IMR-90 (cell line): ENCODE measurements at regions not wholly inside any gene's neighbourhood (a gene's known extent, or its start where the extent isn't known, plus 50 kb on each side); places are given as distances from the start of the nearest gene placed in this dataset.

ENCODE experiments used
- ATAC-seq: fragments of 200-7000 bp; cut with Tn5 transposase; 2 replicates; pipeline ENCODE4 v1.9.1; 2020; ENCODE audit warnings: low read depth, mild to moderate bottlenecking, moderate library complexity
- BruUV-seq: library from RNA; stranded (reverse); fragments of 400-500 nt; replicated peaks from 2 replicates; lab custom pipeline; 2021; lab: Mats Ljungman, UMichigan
- CTCF ChIA-PET: fragments of 300-600 bp; formaldehyde crosslinking; extraction: SDS; loops from one replicate; lab custom pipeline; 2021; ENCODE audit warnings: antibody characterized with exemption; lab: Yijun Ruan, JAX
- POLR2A ChIA-PET: fragments of 300-600 bp; sonication (Branson Sonifier 250); formaldehyde crosslinking; loops from one replicate; lab custom pipeline; 2022; ENCODE audit warnings: antibody characterized with exemption; ENCODE audit not compliant: unreplicated experiment; lab: Charles Lee
- DNase-seq: peaks from one replicate; pipeline ENCODE4 v3.0.0; 2013
- H2AFZ ChIP-seq: replicated peaks from 2 replicates; pipeline ENCODE3; 2013; ENCODE audit warnings: low read length, mild to moderate bottlenecking; ENCODE audit not compliant: poor library complexity
- H2AK5ac ChIP-seq: 2 replicates; pipeline ENCODE4 v1.6.1; 2013; ENCODE audit warnings: low read depth, low read length, inconsistent platforms
- H2AK9ac ChIP-seq: replicated peaks from 2 replicates; pipeline ENCODE3; 2013; ENCODE audit warnings: mild to moderate bottlenecking, low read depth, low read length, moderate library complexity; ENCODE audit not compliant: poor library complexity
- H2BK120ac ChIP-seq: 2 replicates; pipeline ENCODE4 v1.6.1; 2013; ENCODE audit warnings: low read depth, low read length, inconsistent platforms
- H2BK15ac ChIP-seq: 3 replicates; pipeline ENCODE4 v1.6.1; 2013; ENCODE audit warnings: low read depth, low read length, inconsistent platforms
- H2BK20ac ChIP-seq: 2 replicates; pipeline ENCODE4 v1.6.1; 2013; ENCODE audit warnings: low read depth, mild to moderate bottlenecking, inconsistent platforms, low read length, moderate library complexity
- H2BK5ac ChIP-seq: 2 replicates; pipeline ENCODE4 v1.6.1; 2013; ENCODE audit warnings: mild to moderate bottlenecking, low read depth, low read length, inconsistent platforms; ENCODE audit not compliant: poor library complexity, severe bottlenecking
- H3K14ac ChIP-seq: replicated peaks from 2 replicates; pipeline ENCODE4 v1.6.1; 2013; ENCODE audit warnings: low read depth, low read length, inconsistent platforms
- H3K18ac ChIP-seq: 2 replicates; pipeline ENCODE4 v1.6.1; 2013; ENCODE audit warnings: low read depth, low read length, control low read depth
- H3K23ac ChIP-seq: 2 replicates; pipeline ENCODE4 v1.6.1; 2013; ENCODE audit warnings: low read depth, low read length, inconsistent platforms
- H3K27ac ChIP-seq: 2 replicates; pipeline ENCODE4 v1.5.1; 2013; ENCODE audit warnings: mild to moderate bottlenecking, control low read depth, low read length; ENCODE audit not compliant: insufficient read depth
- H3K27me3 ChIP-seq: 2 replicates; pipeline ENCODE4 v1.6.1; 2013; ENCODE audit warnings: low read length; ENCODE audit not compliant: control insufficient read depth, insufficient read depth
- H3K36me3 ChIP-seq: 2 replicates; pipeline ENCODE4 v1.6.1; 2013; ENCODE audit warnings: low read length, mixed read lengths; ENCODE audit not compliant: control insufficient read depth, insufficient read depth
- H3K4ac ChIP-seq: 2 replicates; pipeline ENCODE4 v1.6.1; 2013; ENCODE audit warnings: low read depth, low read length, inconsistent platforms
- H3K4me1 ChIP-seq: 2 replicates; pipeline ENCODE4 v1.6.1; 2013; ENCODE audit warnings: low read length, mixed read lengths; ENCODE audit not compliant: control insufficient read depth, insufficient read depth
- H3K4me2 ChIP-seq: 2 replicates; pipeline ENCODE4 v1.6.1; 2013; ENCODE audit warnings: low read depth, mild to moderate bottlenecking, control low read depth, low read length, moderate library complexity
- H3K4me3 ChIP-seq: 2 replicates; pipeline ENCODE4 v1.5.1; 2013; ENCODE audit warnings: low read depth, mild to moderate bottlenecking, control low read depth, low read length, moderate library complexity; ENCODE audit not compliant: insufficient read depth
- H3K56ac ChIP-seq: 2 replicates; pipeline ENCODE4 v1.6.1; 2013; ENCODE audit warnings: low read length, inconsistent platforms; ENCODE audit not compliant: insufficient read depth; ENCODE audit errors: extremely low read depth
- H3K79me1 ChIP-seq, 2 experiments: 2 replicates each; pipeline ENCODE4 v1.6.1; 2013; ENCODE audit warnings: low read length in 2 of 2, inconsistent platforms in 1 of 2, low read depth in 1 of 2
- H3K9ac ChIP-seq: 2 replicates; pipeline ENCODE4 v1.6.1; 2013; ENCODE audit warnings: low read depth, low read length, control low read depth
- H3K9me1 ChIP-seq: 2 replicates; pipeline ENCODE4 v1.6.1; 2013; ENCODE audit warnings: low read length, inconsistent platforms; ENCODE audit not compliant: insufficient read depth
- H3K9me3 ChIP-seq: 2 replicates; pipeline ENCODE4 v1.6.1; 2013; ENCODE audit warnings: low read length; ENCODE audit not compliant: control insufficient read depth, insufficient read depth
- H4K20me1 ChIP-seq: 2 replicates; pipeline ENCODE4 v1.6.1; 2013; ENCODE audit warnings: low read length, inconsistent platforms; ENCODE audit not compliant: insufficient read depth
- H4K5ac ChIP-seq: 2 replicates; pipeline ENCODE4 v1.6.1; 2013; ENCODE audit warnings: mild to moderate bottlenecking, low read depth, low read length, control low read depth
- H4K8ac ChIP-seq, 2 experiments: 2 replicates each; pipeline ENCODE4 v1.6.1; 2013; ENCODE audit warnings: low read depth in 2 of 2, low read length in 2 of 2, control low read depth in 1 of 2, inconsistent platforms in 1 of 2
- H4K91ac ChIP-seq: 2 replicates; pipeline ENCODE4 v1.6.1; 2013; ENCODE audit warnings: low read depth, low read length, inconsistent platforms; ENCODE audit not compliant: insufficient read depth
- RCOR1 ChIP-seq: IDR thresholded peaks from 2 replicates; pipeline ENCODE4 v1.6.1; 2012; ENCODE audit warnings: mild to moderate bottlenecking, low read length, improper control_type of control experiment; ENCODE audit not compliant: insufficient replicate concordance
- WGBS, 2 experiments: methylation state at CpG; one replicate each; pipeline versions ENCODE4 v1.1.5 to v1.1.7; 2013; ENCODE audit warnings: missing lambda C conversion rate in 2 of 2; ENCODE audit not compliant: insufficient read length in 1 of 2; ENCODE audit errors: extremely low coverage in 2 of 2; 5-methylcytosine and 5-hydroxymethylcytosine counted together
- dilution Hi-C: fragments of 300-500 bp; cut with HindIII; formaldehyde crosslinking; loops from one replicate; pipeline ENCODE4 v1.14.3; 2018; ENCODE audit warnings: low sequenced_read_pairs; ENCODE audit not compliant: unreplicated experiment
- in situ Hi-C: fragments of 300-500 bp; cut with MboI; formaldehyde crosslinking; loops from 3 replicates; pipeline ENCODE4 v1.14.3; 2019; ENCODE audit warnings: low sequenced_read_pairs, inconsistent platforms, mixed read lengths
- intact Hi-C: fragments of 100-400 bp; cut with micrococcal nuclease; formaldehyde crosslinking; loops from 2 replicates; pipeline ENCODE4 v1.10.0; 2022

DNA sequence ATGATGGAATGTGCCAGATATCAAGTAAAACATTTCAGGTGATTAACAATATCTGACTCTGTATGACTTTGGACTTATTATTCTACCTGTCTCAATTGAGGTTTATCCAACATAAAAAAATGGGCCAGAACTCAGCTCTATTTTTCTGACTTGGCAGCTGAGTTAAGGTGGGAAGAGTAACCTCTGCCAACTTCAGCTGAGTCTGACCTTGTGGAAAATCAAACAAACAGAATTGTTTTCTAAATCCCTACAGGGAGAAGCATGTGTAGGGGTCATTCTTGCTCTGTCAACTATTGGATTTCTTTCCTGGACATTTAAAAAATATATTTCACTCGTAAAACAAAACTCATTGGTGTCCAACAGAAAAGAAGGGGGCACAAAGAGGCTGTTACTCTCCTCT is 139.4 kb upstream of the TLR4 start:
- in situ Hi-C loops (no loop called here), dilution Hi-C loops (no loop called here), intact Hi-C loops (no loop called here)
- Histone ChIP-seq H2AFZ (no peak overlapping the region), H2BK15ac (no peak overlapping the region), H3K9me1 (no peaks in the 10 kb centered on the region), H3K27me3 (no peaks in the 10 kb centered on the region), H2AK9ac (no peak overlapping the region), H2AK5ac (no peak overlapping the region), H3K56ac (no peak overlapping the region), H3K4me2 (no peak overlapping the region), H3K23ac (no peak overlapping the region), H4K8ac (no peak overlapping the region), H3K9me3 (peaks cover 2% of the 10 kb centered on the region; the same call in 1 of the 2 replicates), H4K91ac (no peak overlapping the region), H3K27ac (no peak overlapping the region), H2BK20ac (no peak overlapping the region), H2BK5ac (no peak overlapping the region), H3K18ac (no peak overlapping the region), H3K14ac (no peak overlapping the region), H3K79me1 (no peaks in the 10 kb centered on the region), H3K36me3 (no peaks in the 10 kb centered on the region), H3K9ac (no peak overlapping the region), H3K4me3 (no peak overlapping the region), H3K4me1 (no peaks in the 10 kb centered on the region), H4K20me1 (no peaks in the 10 kb centered on the region), H2BK120ac (no peak overlapping the region), H4K5ac (no peak overlapping the region), H3K4ac (no peak overlapping the region)
- no CpG with 5 or more reads among the region's 1 CpG for WGBS, 2 experiments
- ChIA-PET POLR2A (no interaction called here), CTCF (no interaction called here)
- no peak for TF ChIP-seq RCOR1
- ATAC-seq (no peak), DNase-seq (no peak)
- no TSS peak for BruUV-seq
